ENCODE measurements at regions not wholly inside any gene's neighbourhood (a gene's known extent, or its start where the extent isn't known, plus 50 kb on each side); places are given as distances from the start of the nearest gene placed in this dataset.

GRCh38 chr11:45354976-45355705 lies 69.0 kb upstream of the SYT13 start:
- peak; percentile 76 for DNase-seq (ENCODE audit: low read depth, low spot score)

- DNase-seq (ENCODE audit: low read depth, low spot score): no peak
These were observed 62.6 kb upstream of the SYT13 start for GRCh38 chr11:45348729-45349128.

GRCh38 chr11:45347348-45348082 lies 61.4 kb upstream of the SYT13 start:
- DNase-seq (ENCODE audit: low read depth, low spot score): no peak

- DNase-seq (ENCODE audit: low read depth, low spot score): no peak
These were observed 59.4 kb upstream of the SYT13 start for GRCh38 chr11:45345491-45345890.

GRCh38 chr11:45344028-45344427 lies 57.9 kb upstream of the SYT13 start:
- DNase-seq (ENCODE audit: low read depth, low spot score): no peak

GRCh38 chr11:45343444-45343843 lies 57.3 kb upstream of the SYT13 start:
- no peak for DNase-seq (ENCODE audit: low read depth, low spot score)

GRCh38 chr11:45341372-45341771 lies 55.2 kb upstream of the SYT13 start:
- no peak for DNase-seq (ENCODE audit: low read depth, low spot score)

GRCh38 chr11:45339729-45340519 lies 53.8 kb upstream of the SYT13 start:
- peak; percentile 87 for DNase-seq (ENCODE audit: low read depth, low spot score)

GRCh38 chr11:45337583-45338360 lies 51.6 kb upstream of the SYT13 start:
- no peak for DNase-seq (ENCODE audit: low read depth, low spot score)

- DNase-seq (ENCODE audit: low read depth, low spot score): no peak
These were observed 50.0 kb upstream of the SYT13 start for GRCh38 chr11:45336136-45336535.
